ENCODE measurements at regions not wholly inside any gene's neighbourhood (a gene's known extent, or its start where the extent isn't known, plus 50 kb on each side); places are given as distances from the start of the nearest gene placed in this dataset.

DNA sequence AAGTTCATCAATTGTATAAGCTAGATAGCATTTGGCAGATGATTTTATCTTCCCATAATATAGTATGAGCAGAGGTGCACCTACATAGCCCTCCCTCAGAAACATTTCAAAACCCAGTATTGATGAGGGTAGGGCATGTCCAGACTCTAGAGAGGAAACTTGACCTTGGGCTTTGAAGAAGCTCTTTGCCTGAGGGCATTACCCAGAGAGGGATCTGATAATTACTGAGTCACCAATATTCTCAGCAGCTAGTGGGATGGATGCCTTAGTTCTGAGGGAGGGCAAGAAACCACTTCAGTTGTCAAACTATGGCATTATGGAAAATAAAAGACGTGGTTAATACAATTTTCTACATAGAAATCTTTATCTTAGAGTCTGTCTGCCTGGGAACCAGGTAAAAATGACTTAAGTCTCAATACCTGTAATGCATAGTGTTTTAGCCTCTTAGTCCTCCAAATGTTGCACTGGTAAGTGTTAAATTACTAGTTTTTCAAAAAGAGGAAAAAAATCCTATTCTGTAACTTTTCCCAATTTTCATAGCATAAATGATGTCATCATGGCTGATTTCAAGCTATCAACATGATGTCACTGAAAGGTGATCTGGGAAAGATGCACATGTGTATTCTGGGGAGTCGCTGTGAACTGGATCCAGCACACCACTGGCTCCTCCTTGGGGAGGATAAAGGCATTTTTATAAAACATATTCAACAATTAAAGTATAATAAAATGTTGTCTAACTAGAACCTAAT is 809.0 kb downstream of the KCTD16 start:
- intact Hi-C loops (cut with DNase I) = no loop called here
- DNase-seq = no peak

DNA sequence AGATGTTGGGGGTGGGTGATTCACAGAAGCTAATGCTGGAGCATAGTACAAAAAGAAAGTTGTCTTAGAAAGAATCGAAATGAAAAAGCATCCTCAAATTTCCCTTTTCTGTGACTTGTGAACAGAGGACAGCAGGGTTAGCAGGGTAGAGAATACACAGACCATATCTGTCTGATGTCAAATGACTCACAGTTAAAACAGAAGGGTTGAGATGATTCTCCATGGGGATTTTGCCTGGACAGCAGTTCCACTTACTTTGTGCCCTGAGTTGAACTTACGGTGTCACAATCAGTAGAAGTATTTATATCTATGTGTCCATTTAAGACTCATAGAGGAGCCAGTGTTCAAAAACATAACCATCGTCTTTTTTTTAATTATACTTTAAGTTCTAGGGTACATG is 801.6 kb downstream of the KCTD16 start:
- DNase-seq = no peak
- intact Hi-C loops (cut with DNase I) = no loop called here

DNA sequence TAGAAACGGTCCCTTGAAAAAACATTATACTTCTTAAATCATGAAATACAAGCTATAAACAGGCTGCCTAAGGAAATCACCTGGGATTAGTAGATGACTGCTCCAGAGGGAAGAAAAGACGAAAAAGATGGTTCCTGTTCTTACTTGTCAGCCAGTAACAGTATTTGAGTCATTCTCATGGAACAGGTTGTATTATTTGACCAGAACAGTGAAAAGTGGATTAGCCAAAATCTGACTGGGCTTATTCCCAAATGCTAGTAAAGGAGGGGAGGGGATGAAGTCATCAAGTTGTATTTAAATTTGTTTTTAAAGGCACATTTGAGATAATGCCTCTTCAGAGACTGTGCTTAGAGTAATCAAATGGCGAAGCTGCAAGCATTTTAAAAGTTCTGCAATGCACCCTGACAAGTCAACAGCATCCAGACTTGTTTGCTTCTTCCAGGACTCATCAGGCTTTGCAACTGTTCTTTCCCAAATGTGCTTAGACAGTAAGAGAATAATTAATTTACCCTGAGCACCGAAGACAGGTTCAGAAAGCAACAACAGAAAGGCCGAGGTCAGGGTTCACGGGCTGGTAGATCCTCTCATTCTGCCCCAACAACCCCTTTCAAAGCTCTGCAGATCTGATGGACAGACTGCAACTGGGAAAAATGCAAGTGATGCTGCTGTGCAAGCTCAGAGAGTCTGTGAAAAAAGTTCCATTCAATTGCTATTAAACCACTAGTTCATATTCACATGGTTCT is 800.6 kb downstream of the KCTD16 start:
- intact Hi-C loops (cut with DNase I) = no loop called here
- DNase-seq = no peak

DNA sequence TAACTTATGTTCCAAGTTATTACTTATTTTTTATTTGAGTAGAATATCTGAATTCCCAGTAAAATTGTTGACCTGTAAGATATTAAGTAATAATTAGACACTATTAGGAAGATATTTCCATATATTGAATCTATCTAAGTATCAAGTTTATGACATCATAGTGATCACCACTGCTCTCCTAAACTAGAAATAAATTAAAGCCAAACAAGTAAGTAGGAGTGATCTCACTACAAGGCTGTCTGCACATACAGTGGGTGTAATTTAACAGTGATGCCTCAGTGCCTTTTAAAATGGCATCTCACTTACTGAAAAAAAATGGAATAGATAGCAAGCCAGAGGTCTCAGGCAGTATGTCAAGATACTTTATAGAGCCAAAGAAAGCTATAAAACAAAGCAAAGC is 789.6 kb downstream of the KCTD16 start:
- no peak for DNase-seq
- intact Hi-C loops (cut with DNase I) = no loop called here

DNA sequence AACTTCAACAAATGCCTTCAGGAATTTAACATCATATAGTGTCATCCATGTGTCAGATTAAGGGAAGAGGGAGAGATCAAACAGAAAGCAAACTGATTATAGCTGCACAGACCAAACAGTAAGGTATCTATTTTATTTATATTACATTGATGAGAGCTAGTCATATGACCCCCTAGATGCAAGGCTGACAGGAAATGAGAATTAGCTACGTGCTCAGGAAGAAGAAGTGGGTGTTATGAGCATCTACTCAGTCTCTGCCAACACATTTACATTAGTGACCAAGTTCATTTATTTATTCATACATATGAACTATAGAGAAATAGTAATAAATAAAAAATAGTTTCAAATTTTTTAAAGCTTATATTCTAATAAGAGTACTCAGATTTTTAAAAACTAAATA is 787.3 kb downstream of the KCTD16 start:
- intact Hi-C loops (cut with DNase I) = no loop called here
- DNase-seq = no peak

DNA sequence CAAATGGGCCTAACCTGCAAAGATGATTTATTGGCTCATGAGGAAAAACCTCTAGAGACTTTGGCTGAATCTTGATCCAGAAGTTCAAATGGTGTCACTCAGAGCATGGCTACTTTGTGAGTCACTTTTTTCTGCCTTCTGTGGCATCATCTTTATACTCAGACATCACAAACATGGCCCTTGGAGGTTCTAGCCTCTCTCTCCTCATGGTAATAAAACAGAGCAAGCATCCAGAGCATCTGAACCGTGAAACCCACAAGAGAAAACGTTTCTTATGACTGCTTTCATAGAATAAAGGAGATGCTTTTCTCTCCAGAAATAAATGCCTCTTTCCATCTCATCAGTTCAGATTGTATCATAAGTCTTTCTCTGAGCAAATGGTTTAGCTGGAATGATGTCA is 780.3 kb downstream of the KCTD16 start:
- intact Hi-C loops (cut with DNase I) = no loop called here
- DNase-seq = no peak

DNA sequence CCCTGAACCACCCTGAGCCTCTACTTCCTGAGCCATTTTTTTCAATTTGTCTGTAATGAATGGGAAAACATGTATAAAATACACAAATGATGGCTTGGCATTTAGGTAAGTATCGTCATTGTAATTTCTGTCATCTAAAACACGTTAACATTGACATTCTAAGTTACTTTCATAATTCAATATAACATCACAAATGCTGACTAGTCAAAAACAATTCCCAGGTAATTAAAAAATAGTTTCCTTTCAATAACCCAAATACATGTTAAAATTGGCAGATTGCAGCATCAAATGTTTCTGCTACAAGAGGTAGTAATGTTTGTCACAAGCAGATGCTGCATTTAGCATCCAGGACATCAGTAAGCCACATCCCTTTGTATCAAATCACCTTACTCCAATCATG is 776.4 kb downstream of the KCTD16 start:
- intact Hi-C loops (cut with DNase I) = no loop called here
- DNase-seq = no peak

DNA sequence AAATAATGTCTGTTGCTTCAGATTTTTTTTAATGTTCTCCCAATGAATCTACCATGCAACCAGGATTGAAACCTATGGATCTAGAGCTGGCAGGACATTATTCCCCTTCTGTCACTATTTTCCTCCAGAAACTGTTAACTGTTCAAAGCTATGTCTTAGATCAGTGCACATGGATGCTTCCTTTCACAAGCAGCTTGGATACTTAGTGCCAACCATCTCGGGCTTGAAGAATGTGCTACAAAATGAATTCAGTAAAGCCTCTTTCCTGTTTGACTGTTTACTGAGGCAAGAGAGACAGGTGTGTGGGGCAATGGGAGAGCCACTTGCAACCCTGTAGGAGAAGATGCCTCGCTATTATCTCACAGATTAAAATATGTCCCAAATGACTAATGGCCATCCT is 774.8 kb downstream of the KCTD16 start:
- no peak for DNase-seq
- intact Hi-C loops (cut with DNase I) = no loop called here

DNA sequence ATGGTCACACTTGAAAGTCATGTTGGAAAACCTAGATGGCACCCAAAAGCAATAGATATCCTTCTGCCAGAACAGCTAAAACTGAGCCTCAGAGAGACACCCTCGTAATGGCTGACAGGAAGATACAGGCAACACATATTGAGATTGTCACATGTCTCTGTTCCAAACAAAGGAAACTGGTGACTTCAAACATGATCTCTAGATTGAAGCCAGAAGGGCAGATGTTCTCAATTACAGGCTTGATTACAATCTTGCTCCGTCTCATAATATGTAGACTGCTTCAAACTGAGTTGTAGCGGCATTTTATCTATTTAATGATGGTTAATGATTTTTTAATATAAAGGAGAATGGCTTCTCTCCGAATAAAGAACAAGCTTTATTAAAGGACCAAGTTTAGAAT is 774.3 kb downstream of the KCTD16 start:
- no peak for DNase-seq
- intact Hi-C loops (cut with DNase I) = no loop called here

DNA sequence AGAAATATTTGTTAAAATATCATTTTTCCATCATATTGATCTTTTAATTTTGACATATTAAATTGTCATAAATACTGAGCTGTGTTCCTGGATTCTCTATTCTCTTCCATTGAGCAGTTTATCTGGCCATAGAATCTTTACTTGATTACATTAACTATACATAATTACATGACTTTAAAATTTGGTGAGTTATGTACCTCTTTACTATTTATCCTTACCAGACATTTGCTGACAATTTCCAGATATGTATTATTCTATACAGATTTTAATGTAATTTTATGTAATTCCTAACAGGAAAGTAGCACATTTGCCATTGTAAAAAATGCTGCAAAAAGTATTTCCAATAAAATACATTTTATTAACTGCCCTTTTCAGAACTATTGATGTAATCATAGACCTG is 770.3 kb downstream of the KCTD16 start:
- DNase-seq = no peak
- intact Hi-C loops (cut with DNase I) = no loop called here

DNA sequence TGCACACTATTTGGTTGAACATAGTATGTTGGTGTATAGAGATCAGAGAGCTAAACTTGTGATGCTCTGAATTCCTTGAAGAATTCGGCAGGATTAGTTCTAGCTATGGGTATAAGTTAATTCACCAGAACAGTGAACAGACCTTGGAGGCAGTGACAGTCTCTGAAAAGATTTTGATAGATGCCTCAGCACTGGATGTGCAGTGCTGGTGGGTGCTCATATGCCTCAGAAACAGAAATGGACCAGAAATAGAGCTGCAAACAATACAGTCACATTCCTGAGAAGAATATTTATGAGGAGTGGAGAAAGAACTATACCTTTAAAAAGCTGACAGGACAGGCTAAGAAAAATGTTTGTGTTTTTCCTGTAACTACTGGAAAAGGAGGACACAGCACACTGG is 747.7 kb downstream of the KCTD16 start:
- no peak for DNase-seq
- intact Hi-C loops (cut with DNase I) = no loop called here

DNA sequence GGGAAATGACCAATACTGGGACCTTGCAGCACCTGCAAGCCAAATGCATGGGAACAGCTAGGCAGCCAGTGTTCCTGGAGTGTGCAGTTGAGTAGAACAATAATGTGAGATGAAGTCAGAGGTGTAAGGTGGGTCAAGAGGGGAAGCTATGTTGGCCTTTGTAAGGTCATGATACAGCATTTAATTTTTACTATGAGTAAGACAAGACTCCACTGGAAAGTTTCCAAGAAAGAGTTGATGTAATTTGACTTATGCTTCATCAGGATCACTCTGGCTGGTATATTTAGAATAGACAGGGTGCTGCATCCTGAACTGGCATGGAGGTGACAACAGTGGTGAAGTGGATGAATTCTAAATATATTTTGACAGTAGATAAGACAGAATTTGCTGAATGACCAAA is 744.8 kb downstream of the KCTD16 start:
- intact Hi-C loops (cut with DNase I) = no loop called here

DNA sequence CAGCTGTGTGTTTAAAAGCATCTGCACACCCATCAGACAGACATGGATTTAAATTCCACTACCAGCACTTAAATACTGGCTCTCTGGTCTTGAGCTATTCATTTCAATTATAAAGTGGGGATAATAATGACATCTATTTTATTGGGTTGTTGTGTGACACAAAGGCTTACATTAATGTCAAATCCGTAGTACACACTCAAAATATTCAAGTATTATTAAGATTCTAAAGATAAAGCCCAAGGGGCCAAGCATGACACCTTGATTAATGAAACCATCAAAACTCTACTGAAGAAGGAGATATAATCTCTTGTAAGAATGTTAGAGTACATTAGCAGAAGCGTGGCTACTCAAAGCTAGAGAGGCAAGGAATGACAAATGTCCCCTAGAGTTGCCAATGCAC is 743.0 kb downstream of the KCTD16 start:
- no peak for DNase-seq
- intact Hi-C loops (cut with DNase I) = no loop called here

More for the DNA sequence above, 744.8 kb downstream of the KCTD16 start:
- no peak for DNase-seq

DNA sequence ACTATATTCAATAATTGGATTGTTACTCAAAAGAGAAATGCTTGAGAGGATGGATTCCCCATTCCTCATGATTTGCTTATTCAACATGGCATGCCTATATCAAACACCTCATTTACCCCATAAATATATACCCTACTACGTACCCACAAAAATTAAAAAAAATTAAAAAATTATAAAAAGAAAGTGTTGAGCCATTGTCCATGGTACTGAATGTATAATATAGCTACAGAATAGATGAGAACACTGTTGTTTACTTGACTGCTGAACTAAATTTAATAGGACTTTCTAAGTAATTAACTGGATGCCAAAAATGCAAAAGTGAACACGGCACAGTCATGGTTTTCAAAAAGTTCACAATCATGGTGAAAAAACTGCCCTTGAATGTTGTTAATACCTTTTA is 725.8 kb downstream of the KCTD16 start:
- no peak for DNase-seq
- intact Hi-C loops (cut with DNase I) = no loop called here

DNA sequence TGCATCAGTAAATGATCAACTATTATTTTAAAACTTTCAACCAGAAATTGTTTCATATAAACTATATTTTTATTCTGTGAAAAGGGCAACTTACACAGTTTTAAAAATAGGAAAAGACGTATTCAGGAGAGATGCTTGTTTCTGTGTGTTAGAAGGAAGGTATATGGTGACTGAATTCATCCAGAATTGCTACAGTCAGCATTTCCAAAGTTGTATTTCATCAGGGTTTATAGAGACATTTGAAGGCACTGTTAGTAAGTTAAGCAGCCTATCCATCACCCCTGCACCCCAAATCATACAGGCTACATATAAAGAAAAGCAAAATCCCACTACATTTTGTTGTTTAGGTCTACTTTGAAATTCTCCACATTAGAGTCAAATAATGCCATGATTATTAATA is 716.0 kb downstream of the KCTD16 start:
- no peak for DNase-seq
- intact Hi-C loops (cut with DNase I) = no loop called here

DNA sequence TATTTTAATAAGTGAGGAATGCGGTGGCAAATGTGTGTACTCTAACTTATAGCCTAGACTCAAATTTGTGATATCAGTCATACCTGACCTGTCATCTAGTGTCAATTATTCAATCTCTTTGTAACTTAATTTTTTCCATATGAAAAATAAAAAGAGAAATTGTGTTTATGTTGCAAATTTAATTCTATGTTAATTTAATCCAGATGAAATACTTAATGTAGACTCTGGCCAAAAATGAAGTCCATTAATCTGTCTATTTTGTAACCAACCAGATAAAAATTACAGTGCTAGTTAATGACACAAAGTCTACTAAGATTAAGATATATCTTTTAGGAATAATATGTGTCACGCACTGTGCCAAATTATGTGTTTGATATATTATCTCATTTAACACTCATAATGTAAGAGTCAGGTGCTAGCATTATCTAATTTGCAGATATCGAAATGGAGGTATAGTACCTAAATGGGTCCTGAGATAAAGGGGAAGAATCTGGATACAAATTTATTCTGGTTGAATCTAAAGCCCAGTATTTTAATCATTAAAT is 712.1 kb downstream of the KCTD16 start:
- no peak for DNase-seq
- intact Hi-C loops (cut with DNase I) = no loop called here

DNA sequence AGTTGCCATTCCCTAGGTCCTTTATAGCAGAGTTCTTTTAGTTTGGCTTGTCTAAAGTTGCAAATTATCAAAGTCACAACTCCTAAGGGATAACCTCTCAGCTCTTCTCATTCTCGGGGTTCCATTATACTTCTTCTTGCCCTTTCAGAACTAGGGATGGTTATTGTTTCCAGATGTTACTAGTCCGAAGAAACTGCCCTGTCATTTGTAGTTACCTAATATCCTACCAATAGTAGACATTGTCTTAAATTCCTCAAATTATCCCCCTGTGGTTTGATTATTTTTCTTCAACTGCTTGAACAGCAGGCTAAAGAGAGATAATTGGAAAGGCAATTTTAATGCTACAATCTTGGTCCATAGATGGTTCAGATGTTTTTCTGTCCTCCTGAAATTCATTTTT is 709.8 kb downstream of the KCTD16 start:
- no peak for DNase-seq
- intact Hi-C loops (cut with DNase I) = no loop called here

DNA sequence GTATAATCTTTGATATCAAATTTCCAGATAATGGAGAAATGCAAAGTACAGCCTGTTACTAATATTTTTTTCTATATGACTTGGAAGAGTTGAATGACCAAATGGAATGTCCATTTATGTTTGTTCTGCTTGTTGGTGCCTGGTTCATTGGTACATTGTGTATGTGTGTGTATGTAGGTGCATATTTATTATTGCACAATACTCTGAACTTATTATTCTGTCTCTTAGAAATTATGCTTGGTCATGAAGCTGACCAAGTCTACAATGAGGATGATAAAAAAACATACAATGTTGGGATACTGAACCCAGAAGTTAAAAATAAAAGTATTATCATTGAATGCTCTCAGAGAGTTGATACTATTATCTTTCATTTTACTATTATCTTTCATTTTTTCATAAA is 706.3 kb downstream of the KCTD16 start:
- intact Hi-C loops (cut with DNase I) = no loop called here

DNA sequence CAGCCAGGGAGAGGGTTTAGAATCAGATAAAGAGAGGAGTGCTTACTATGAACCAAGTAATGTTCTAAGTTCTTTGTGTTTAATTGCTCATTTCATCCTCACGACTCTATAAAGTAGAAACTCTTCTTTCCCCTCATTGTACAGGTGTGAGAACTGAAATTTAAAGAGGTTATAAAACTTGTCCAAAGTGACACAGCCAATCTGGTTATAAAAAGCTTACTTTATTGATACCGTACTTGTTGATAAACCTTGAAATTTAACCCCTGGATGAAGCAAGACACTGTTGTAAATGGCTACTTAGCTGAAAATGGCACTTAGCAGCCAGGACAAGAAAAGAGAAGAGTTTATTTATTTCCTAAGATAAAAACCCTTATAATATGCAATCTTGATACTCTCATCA is 702.4 kb downstream of the KCTD16 start:
- no peak for DNase-seq
- intact Hi-C loops (cut with DNase I) = no loop called here

More for the DNA sequence above, 706.3 kb downstream of the KCTD16 start:
- no peak for DNase-seq

DNA sequence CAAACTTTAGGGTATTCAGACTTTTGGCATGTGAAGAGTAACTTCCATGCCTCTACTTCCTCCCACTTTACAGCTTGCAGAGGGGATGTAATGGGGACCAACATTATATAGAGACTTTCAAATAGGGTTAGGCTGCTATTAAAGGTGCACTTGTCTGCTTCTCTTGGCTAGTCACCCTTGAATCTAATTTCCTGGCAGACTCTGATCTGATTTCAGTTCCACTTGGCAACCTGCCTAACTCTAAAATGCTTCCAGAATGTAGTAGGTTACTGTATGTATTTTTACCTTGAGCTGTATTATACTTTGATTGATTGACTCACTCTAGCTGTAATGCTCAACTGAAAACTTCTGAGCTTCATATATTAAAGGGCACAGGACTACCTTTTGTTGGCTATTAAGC is 693.4 kb downstream of the KCTD16 start:
- intact Hi-C loops (cut with DNase I) = no loop called here
- no peak for DNase-seq

DNA sequence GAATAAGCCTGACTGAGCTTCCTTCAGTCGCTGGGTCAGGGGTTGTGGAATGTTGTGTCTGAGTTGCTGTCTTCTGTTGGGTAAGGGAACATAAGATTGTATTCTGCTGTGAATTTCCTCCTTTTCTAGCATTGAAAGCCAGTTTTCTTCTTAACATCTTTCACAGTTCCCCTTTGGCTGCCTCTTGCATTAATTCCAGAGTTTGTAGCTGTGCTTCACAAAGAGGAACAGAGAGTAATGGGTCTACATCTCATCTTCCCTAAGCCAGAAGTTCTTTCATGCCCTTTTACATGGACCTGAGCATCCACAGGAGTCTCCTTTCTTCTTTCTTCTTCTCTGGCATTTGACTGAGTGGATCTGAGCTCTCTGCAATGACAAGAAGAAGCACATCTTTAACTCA is 686.8 kb downstream of the KCTD16 start:
- DNase-seq = no peak
- intact Hi-C loops (cut with DNase I) = no loop called here
